Stimulated activated CD8-positive, alpha-beta memory T cell treated with anti-CD3 and anti-CD28 coated beads, Interleukin-7, amount 100 ng/mL, for 4 hours (primary cell): ENCODE measurements at regions not wholly inside any gene's neighbourhood (a gene's known extent, or its start where the extent isn't known, plus 50 kb on each side); places are given as distances from the start of the nearest gene placed in this dataset.

ENCODE experiments used
- DNase-seq, 2 donors: peaks; one replicate each; pipeline ENCODE4 v3.0.0-alpha.2; 2020; ENCODE audit warnings: low read depth in 2 of 2

- DNase-seq, result no peak
Observed at GRCh38 chr5:34531751-34532360, 124.3 kb upstream of the RAI14 start.

GRCh38 chr5:34533582-34534522 lies 122.3 kb upstream of the RAI14 start:
- DNase-seq, result no peak

GRCh38 chr5:34534523-34535103 lies 121.5 kb upstream of the RAI14 start:
- no peak for DNase-seq

- DNase-seq, result no peak
Observed at GRCh38 chr5:34535433-34535832, 120.7 kb upstream of the RAI14 start.

- DNase-seq, result no peak
Observed at GRCh38 chr5:34535944-34536623, 120.0 kb upstream of the RAI14 start.

- no peak for DNase-seq
Observed at GRCh38 chr5:34536699-34537098, 119.4 kb upstream of the RAI14 start.

GRCh38 chr5:34538026-34538672 lies 118.0 kb upstream of the RAI14 start:
- DNase-seq, result no peak

- no peak for DNase-seq
Observed at GRCh38 chr5:34539183-34539582, 116.9 kb upstream of the RAI14 start.

- DNase-seq, result no peak
Observed at GRCh38 chr5:34541067-34541466, 115.1 kb upstream of the RAI14 start.

- DNase-seq, result no peak
Observed at GRCh38 chr5:34542818-34543217, 113.3 kb upstream of the RAI14 start.

GRCh38 chr5:34543687-34544086 lies 112.4 kb upstream of the RAI14 start:
- no peak for DNase-seq

- no peak for DNase-seq
Observed at GRCh38 chr5:34544403-34544802, 111.7 kb upstream of the RAI14 start.

GRCh38 chr5:34545164-34545563 lies 111.0 kb upstream of the RAI14 start:
- DNase-seq, result no peak

GRCh38 chr5:34545626-34546025 lies 110.5 kb upstream of the RAI14 start:
- no peak for DNase-seq

- no peak for DNase-seq
Observed at GRCh38 chr5:34547300-34548085, 108.6 kb upstream of the RAI14 start.

- DNase-seq, result no peak
Observed at GRCh38 chr5:34548086-34548403, 108.1 kb upstream of the RAI14 start.

- DNase-seq, result no peak
Observed at GRCh38 chr5:34550247-34550646, 105.9 kb upstream of the RAI14 start.

- DNase-seq, result no peak
Observed at GRCh38 chr5:34550964-34551363, 105.2 kb upstream of the RAI14 start.

GRCh38 chr5:34551911-34552433 lies 104.2 kb upstream of the RAI14 start:
- no peak for DNase-seq

GRCh38 chr5:34552686-34553085 lies 103.4 kb upstream of the RAI14 start:
- DNase-seq, result no peak

GRCh38 chr5:34553581-34553980 lies 102.5 kb upstream of the RAI14 start:
- no peak for DNase-seq
